IMR-90 (cell line): ENCODE measurements at regions not wholly inside any gene's neighbourhood (a gene's known extent, or its start where the extent isn't known, plus 50 kb on each side); places are given as distances from the start of the nearest gene placed in this dataset.

ENCODE experiments used
- ATAC-seq: fragments of 200-7000 bp; cut with Tn5 transposase; 2 replicates; pipeline ENCODE4 v1.9.1; 2020; ENCODE audit warnings: low read depth, mild to moderate bottlenecking, moderate library complexity
- BruUV-seq: library from RNA; stranded (reverse); fragments of 400-500 nt; replicated peaks from 2 replicates; lab custom pipeline; 2021; lab: Mats Ljungman, UMichigan
- CTCF ChIA-PET: fragments of 300-600 bp; formaldehyde crosslinking; extraction: SDS; loops from one replicate; lab custom pipeline; 2021; ENCODE audit warnings: antibody characterized with exemption; lab: Yijun Ruan, JAX
- POLR2A ChIA-PET: fragments of 300-600 bp; sonication (Branson Sonifier 250); formaldehyde crosslinking; loops from one replicate; lab custom pipeline; 2022; ENCODE audit warnings: antibody characterized with exemption; ENCODE audit not compliant: unreplicated experiment; lab: Charles Lee
- DNase-seq: peaks from one replicate; pipeline ENCODE4 v3.0.0; 2013
- H2AFZ ChIP-seq: replicated peaks from 2 replicates; pipeline ENCODE3; 2013; ENCODE audit warnings: low read length, mild to moderate bottlenecking; ENCODE audit not compliant: poor library complexity
- H2AK5ac ChIP-seq: 2 replicates; pipeline ENCODE4 v1.6.1; 2013; ENCODE audit warnings: low read depth, low read length, inconsistent platforms
- H2AK9ac ChIP-seq: replicated peaks from 2 replicates; pipeline ENCODE3; 2013; ENCODE audit warnings: mild to moderate bottlenecking, low read depth, low read length, moderate library complexity; ENCODE audit not compliant: poor library complexity
- H2BK120ac ChIP-seq: 2 replicates; pipeline ENCODE4 v1.6.1; 2013; ENCODE audit warnings: low read depth, low read length, inconsistent platforms
- H2BK15ac ChIP-seq: 3 replicates; pipeline ENCODE4 v1.6.1; 2013; ENCODE audit warnings: low read depth, low read length, inconsistent platforms
- H2BK20ac ChIP-seq: 2 replicates; pipeline ENCODE4 v1.6.1; 2013; ENCODE audit warnings: low read depth, mild to moderate bottlenecking, inconsistent platforms, low read length, moderate library complexity
- H2BK5ac ChIP-seq: 2 replicates; pipeline ENCODE4 v1.6.1; 2013; ENCODE audit warnings: mild to moderate bottlenecking, low read depth, low read length, inconsistent platforms; ENCODE audit not compliant: poor library complexity, severe bottlenecking
- H3K14ac ChIP-seq: replicated peaks from 2 replicates; pipeline ENCODE4 v1.6.1; 2013; ENCODE audit warnings: low read depth, low read length, inconsistent platforms
- H3K18ac ChIP-seq: 2 replicates; pipeline ENCODE4 v1.6.1; 2013; ENCODE audit warnings: low read depth, low read length, control low read depth
- H3K23ac ChIP-seq: 2 replicates; pipeline ENCODE4 v1.6.1; 2013; ENCODE audit warnings: low read depth, low read length, inconsistent platforms
- H3K27ac ChIP-seq: 2 replicates; pipeline ENCODE4 v1.5.1; 2013; ENCODE audit warnings: mild to moderate bottlenecking, control low read depth, low read length; ENCODE audit not compliant: insufficient read depth
- H3K27me3 ChIP-seq: 2 replicates; pipeline ENCODE4 v1.6.1; 2013; ENCODE audit warnings: low read length; ENCODE audit not compliant: control insufficient read depth, insufficient read depth
- H3K36me3 ChIP-seq: 2 replicates; pipeline ENCODE4 v1.6.1; 2013; ENCODE audit warnings: low read length, mixed read lengths; ENCODE audit not compliant: control insufficient read depth, insufficient read depth
- H3K4ac ChIP-seq: 2 replicates; pipeline ENCODE4 v1.6.1; 2013; ENCODE audit warnings: low read depth, low read length, inconsistent platforms
- H3K4me1 ChIP-seq: 2 replicates; pipeline ENCODE4 v1.6.1; 2013; ENCODE audit warnings: low read length, mixed read lengths; ENCODE audit not compliant: control insufficient read depth, insufficient read depth
- H3K4me2 ChIP-seq: 2 replicates; pipeline ENCODE4 v1.6.1; 2013; ENCODE audit warnings: low read depth, mild to moderate bottlenecking, control low read depth, low read length, moderate library complexity
- H3K4me3 ChIP-seq: 2 replicates; pipeline ENCODE4 v1.5.1; 2013; ENCODE audit warnings: low read depth, mild to moderate bottlenecking, control low read depth, low read length, moderate library complexity; ENCODE audit not compliant: insufficient read depth
- H3K56ac ChIP-seq: 2 replicates; pipeline ENCODE4 v1.6.1; 2013; ENCODE audit warnings: low read length, inconsistent platforms; ENCODE audit not compliant: insufficient read depth; ENCODE audit errors: extremely low read depth
- H3K79me1 ChIP-seq, 2 experiments: 2 replicates each; pipeline ENCODE4 v1.6.1; 2013; ENCODE audit warnings: low read length in 2 of 2, inconsistent platforms in 1 of 2, low read depth in 1 of 2
- H3K9ac ChIP-seq: 2 replicates; pipeline ENCODE4 v1.6.1; 2013; ENCODE audit warnings: low read depth, low read length, control low read depth
- H3K9me1 ChIP-seq: 2 replicates; pipeline ENCODE4 v1.6.1; 2013; ENCODE audit warnings: low read length, inconsistent platforms; ENCODE audit not compliant: insufficient read depth
- H3K9me3 ChIP-seq: 2 replicates; pipeline ENCODE4 v1.6.1; 2013; ENCODE audit warnings: low read length; ENCODE audit not compliant: control insufficient read depth, insufficient read depth
- H4K20me1 ChIP-seq: 2 replicates; pipeline ENCODE4 v1.6.1; 2013; ENCODE audit warnings: low read length, inconsistent platforms; ENCODE audit not compliant: insufficient read depth
- H4K5ac ChIP-seq: 2 replicates; pipeline ENCODE4 v1.6.1; 2013; ENCODE audit warnings: mild to moderate bottlenecking, low read depth, low read length, control low read depth
- H4K8ac ChIP-seq, 2 experiments: 2 replicates each; pipeline ENCODE4 v1.6.1; 2013; ENCODE audit warnings: low read depth in 2 of 2, low read length in 2 of 2, control low read depth in 1 of 2, inconsistent platforms in 1 of 2
- H4K91ac ChIP-seq: 2 replicates; pipeline ENCODE4 v1.6.1; 2013; ENCODE audit warnings: low read depth, low read length, inconsistent platforms; ENCODE audit not compliant: insufficient read depth
- CEBPB ChIP-seq: IDR thresholded peaks from 2 replicates; pipeline ENCODE4 v1.6.1; 2012; ENCODE audit warnings: low read depth, low read length, improper control_type of control experiment
- CTCF ChIP-seq: conservative IDR thresholded peaks from 2 replicates; pipeline ENCODE4 v1.5.1; 2012; ENCODE audit warnings: mild to moderate bottlenecking, low read depth, low read length, improper control_type of control experiment
- MAFK ChIP-seq: IDR thresholded peaks from 2 replicates; pipeline ENCODE4 v1.6.1; 2012; ENCODE audit warnings: low read depth, low read length, improper control_type of control experiment
- WGBS, 2 experiments: methylation state at CpG; one replicate each; pipeline versions ENCODE4 v1.1.5 to v1.1.7; 2013; ENCODE audit warnings: missing lambda C conversion rate in 2 of 2; ENCODE audit not compliant: insufficient read length in 1 of 2; ENCODE audit errors: extremely low coverage in 2 of 2; 5-methylcytosine and 5-hydroxymethylcytosine counted together
- dilution Hi-C: fragments of 300-500 bp; cut with HindIII; formaldehyde crosslinking; loops from one replicate; pipeline ENCODE4 v1.14.3; 2018; ENCODE audit warnings: low sequenced_read_pairs; ENCODE audit not compliant: unreplicated experiment
- in situ Hi-C: fragments of 300-500 bp; cut with MboI; formaldehyde crosslinking; loops from 3 replicates; pipeline ENCODE4 v1.14.3; 2019; ENCODE audit warnings: low sequenced_read_pairs, inconsistent platforms, mixed read lengths
- intact Hi-C: fragments of 100-400 bp; cut with micrococcal nuclease; formaldehyde crosslinking; loops from 2 replicates; pipeline ENCODE4 v1.10.0; 2022

GRCh38 chr9:80649001-80649420 lies 1040.3 kb downstream of the TLE1 start:
- no TSS peak for BruUV-seq
- intact Hi-C loops (no loop called here), dilution Hi-C loops (no loop called here), in situ Hi-C loops (no loop called here)
- no peaks in the 10 kb centered on the region for H3K36me3 ChIP-seq
- ChIA-PET CTCF (no interaction called here), POLR2A (no interaction called here)
- no peak overlapping the region for H3K56ac ChIP-seq
- no peak overlapping the region for H4K91ac ChIP-seq
- peak overlapping the region; percentile 43; the same call in 1 of the 2 replicates for H2BK120ac ChIP-seq
- H3K23ac ChIP-seq, result no peak overlapping the region
- no peak overlapping the region for H3K9ac ChIP-seq
- H4K8ac ChIP-seq, result no peak overlapping the region
- H3K9me3 ChIP-seq, result no peaks in the 10 kb centered on the region
- no peak overlapping the region for H3K4ac ChIP-seq
- H4K20me1 ChIP-seq, result no peaks in the 10 kb centered on the region
- no peak overlapping the region for H3K27ac ChIP-seq
- no peak overlapping the region for H4K5ac ChIP-seq
- no peak overlapping the region for H3K4me3 ChIP-seq
- no peak overlapping the region for H2BK15ac ChIP-seq
- no peak overlapping the region for H3K4me2 ChIP-seq
- no peak overlapping the region for H3K14ac ChIP-seq
- no peak overlapping the region for H2AK5ac ChIP-seq
- peaks cover 3% of the 10 kb centered on the region for H3K4me1 ChIP-seq
- H2AK9ac ChIP-seq, result peak overlapping the region; percentile 31
- TF ChIP-seq CEBPB (peak; percentile 90), MAFK (peak; percentile 85), CTCF (no peak)
- no peaks in the 10 kb centered on the region for H3K27me3 ChIP-seq
- no peaks in the 10 kb centered on the region for H3K79me1 ChIP-seq
- no peak overlapping the region for H2AFZ ChIP-seq
- H2BK5ac ChIP-seq, result peak overlapping the region; percentile 37
- DNase-seq, result peak; percentile 91
- ATAC-seq, result peak; percentile 90
- H3K9me1 ChIP-seq, result no peaks in the 10 kb centered on the region
- 0% methylated on average over 1 of the region's 3 CpGs; no CpG with 5 or more reads in 1 of the 2 experiments for WGBS, 2 experiments
- H3K18ac ChIP-seq, result no peak overlapping the region
- no peak overlapping the region; the same call in 1 of the 2 replicates for H2BK20ac ChIP-seq
